ENCODE measurements at regions not wholly inside any gene's neighbourhood (a gene's known extent, or its start where the extent isn't known, plus 50 kb on each side); places are given as distances from the start of the nearest gene placed in this dataset.

- TF ChIP-seq CTCF (IDR thresholded peaks at IDR 0.05; ENCODE audit: low read depth, low read length) = no peak
- H3K4me3 ChIP-seq (ENCODE audit: low read depth, low read length) = no peak overlapping the region
- DNase-seq (ENCODE audit: low read depth, low spot score) = no peak
- in situ Hi-C loops (cut with HindIII; ENCODE audit: low sequenced_read_pairs) = no loop called here
These were observed 551.1 kb downstream of the CAAP1 start for GRCh38 chr9:26341545-26341944.

GRCh38 chr9:26339796-26340195, 552.8 kb downstream of the CAAP1 start:
- H3K4me3 ChIP-seq (ENCODE audit: low read depth, low read length) = no peak overlapping the region
- in situ Hi-C loops (cut with HindIII; ENCODE audit: low sequenced_read_pairs) = no loop called here
- no peak for TF ChIP-seq CTCF (IDR thresholded peaks at IDR 0.05; ENCODE audit: low read depth, low read length)
- DNase-seq (ENCODE audit: low read depth, low spot score) = no peak

GRCh38 chr9:26335116-26335515, 557.5 kb downstream of the CAAP1 start:
- no peak overlapping the region for H3K4me3 ChIP-seq (ENCODE audit: low read depth, low read length)
- in situ Hi-C loops (cut with HindIII; ENCODE audit: low sequenced_read_pairs) = no loop called here
- no peak for DNase-seq (ENCODE audit: low read depth, low spot score)
- no peak for TF ChIP-seq CTCF (IDR thresholded peaks at IDR 0.05; ENCODE audit: low read depth, low read length)

- TF ChIP-seq CTCF (IDR thresholded peaks at IDR 0.05; ENCODE audit: low read depth, low read length) = no peak
- no peak overlapping the region for H3K4me3 ChIP-seq (ENCODE audit: low read depth, low read length)
- in situ Hi-C loops (cut with HindIII; ENCODE audit: low sequenced_read_pairs) = no loop called here
- peak; percentile 27 for DNase-seq (ENCODE audit: low read depth, low spot score)
These were observed 557.9 kb downstream of the CAAP1 start for GRCh38 chr9:26334706-26335105.

- in situ Hi-C loops (cut with HindIII; ENCODE audit: low sequenced_read_pairs) = no loop called here
- no peak overlapping the region for H3K4me3 ChIP-seq (ENCODE audit: low read depth, low read length)
- TF ChIP-seq CTCF (IDR thresholded peaks at IDR 0.05; ENCODE audit: low read depth, low read length) = no peak
- DNase-seq (ENCODE audit: low read depth, low spot score) = peak; percentile 35
These were observed 561.4 kb downstream of the CAAP1 start for GRCh38 chr9:26331223-26331622.

GRCh38 chr9:26329974-26330373, 562.6 kb downstream of the CAAP1 start:
- TF ChIP-seq CTCF (IDR thresholded peaks at IDR 0.05; ENCODE audit: low read depth, low read length) = no peak
- H3K4me3 ChIP-seq (ENCODE audit: low read depth, low read length) = no peak overlapping the region
- in situ Hi-C loops (cut with HindIII; ENCODE audit: low sequenced_read_pairs) = no loop called here
- no peak for DNase-seq (ENCODE audit: low read depth, low spot score)

GRCh38 chr9:26326563-26326962, 566.0 kb downstream of the CAAP1 start:
- no peak overlapping the region for H3K4me3 ChIP-seq (ENCODE audit: low read depth, low read length)
- DNase-seq (ENCODE audit: low read depth, low spot score) = peak; percentile 78
- peak; percentile 82 for TF ChIP-seq CTCF (IDR thresholded peaks at IDR 0.05; ENCODE audit: low read depth, low read length)
- in situ Hi-C loops (cut with HindIII; ENCODE audit: low sequenced_read_pairs) = no loop called here
